ENCODE measurements at regions not wholly inside any gene's neighbourhood (a gene's known extent, or its start where the extent isn't known, plus 50 kb on each side); places are given as distances from the start of the nearest gene placed in this dataset.
"Not testable (repeated sequence)": the region's sequence is repeated elsewhere in the genome, so short reads cannot be mapped to it uniquely, and the experiment has no call there.

GRCh38 chr17:34475296-34475695 is 104.1 kb upstream of the TMEM132E start:
- 16% methylated on average over 4 of the region's 4 CpGs for WGBS (ENCODE audit: missing lambda C conversion rate)

GRCh38 chr17:34474706-34475105 is 104.7 kb upstream of the TMEM132E start:
- TF ChIP-seq FOXS1 (CRISPR knock-in tag; IDR thresholded peaks at IDR 0.05) (no peak), POLR2A (IDR thresholded peaks at IDR 0.05; ENCODE audit: low read length) (no peak), MAFK (IDR thresholded peaks at IDR 0.05; ENCODE audit: partially characterized antibody) (no peak), CEBPB (IDR thresholded peaks at IDR 0.05) (no peak), ZFP36 (IDR thresholded peaks at IDR 0.05; ENCODE audit: borderline replicate concordance, partially characterized antibody) (no peak), NR3C1 (IDR thresholded peaks at IDR 0.05) (no peak), NFE2L2 (conservative IDR thresholded peaks at IDR 0.05; ENCODE audit: low read length) (no peak), CHD2 (IDR thresholded peaks at IDR 0.05; ENCODE audit: low read length, partially characterized antibody) (no peak), BCL3 (IDR thresholded peaks at IDR 0.05) (no peak), ELK1 (IDR thresholded peaks at IDR 0.05; ENCODE audit: low read depth, low read length) (no peak), CBX2 (IDR thresholded peaks at IDR 0.05; ENCODE audit: borderline replicate concordance, low read depth) (no peak), EHMT2 (IDR thresholded peaks at IDR 0.05; ENCODE audit: low read depth) (no peak), MYC (IDR thresholded peaks at IDR 0.05; ENCODE audit: borderline replicate concordance, low read length) (no peak)
- Histone ChIP-seq H3K4me1 (no peaks in the 10 kb centered on the region), H3K4me2 (no peak overlapping the region), H3K27ac (no peak overlapping the region), H3K4me3 (no peak overlapping the region), H3K9me3 (no peaks in the 10 kb centered on the region)
- WGBS (ENCODE audit: missing lambda C conversion rate), result 10% methylated on average over 2 of the region's 2 CpGs
- DNase-seq (ENCODE audit: low read depth in 1 of 2, low spot score in 1 of 2) (no peak), FAIRE-seq (no peak), ATAC-seq (peak in 1 of 2 experiments; percentile 66; a peak in 3 of 6 replicates)
- CTCF ChIA-PET, result no interaction called here
- POLR2A ChIA-PET, result no interaction called here

More at GRCh38 chr17:34475296-34475695, 104.1 kb upstream of the TMEM132E start:
- Histone ChIP-seq H3K4me1 (no peaks in the 10 kb centered on the region), H3K9me3 (no peaks in the 10 kb centered on the region), H3K4me2 (no peak overlapping the region), H3K4me3 (no peak overlapping the region), H3K27ac (no peak overlapping the region)
- no peak for TF ChIP-seq HOXB13 (CRISPR knock-in tag; IDR thresholded peaks at IDR 0.05; ENCODE audit: low read depth)
- no peak for DNase-seq (ENCODE audit: low read depth in 1 of 2, low spot score in 1 of 2)
- ChIA-PET POLR2A (no interaction called here), CTCF (interaction anchor here (0.8 to 1.8 kb wide), 2 partner anchors 67 to 89 kb away, joined by 3 to 4 read pairs; no protein-coding TSS in a partner anchor)
- FAIRE-seq, result no peak
- ATAC-seq, result no peak

GRCh38 chr17:34472363-34472762 is 107.0 kb upstream of the TMEM132E start:
- no peak for DNase-seq (ENCODE audit: low read depth in 1 of 2, low spot score in 1 of 2)
- CTCF ChIA-PET, result interaction anchor here (1.1 to 2.3 kb wide), 3 partner anchors 14 to 52 kb away, joined by 3 to 7 read pairs (median 5); no protein-coding TSS in a partner anchor

GRCh38 chr17:34471278-34471677 is 108.1 kb upstream of the TMEM132E start:
- DNase-seq (ENCODE audit: low read depth in 1 of 2, low spot score in 1 of 2); H3K27ac ChIP-seq; H3K4me1 ChIP-seq; ATAC-seq; H3K4me3 ChIP-seq; FAIRE-seq; H3K4me2 ChIP-seq; POLR2A ChIA-PET; H3K9me3 ChIP-seq: not testable (repeated sequence)
- WGBS (ENCODE audit: missing lambda C conversion rate), result 1% methylated on average over 4 of the region's 4 CpGs
- CTCF ChIA-PET, result interaction anchor here (0.9 to 2.0 kb wide), 4 partner anchors 11 to 51 kb away, joined by 3 to 5 read pairs (median 4); no protein-coding TSS in a partner anchor

More at GRCh38 chr17:34472363-34472762, 107.0 kb upstream of the TMEM132E start:
- ATAC-seq, result no peak
- Histone ChIP-seq H3K9me3 (no peaks in the 10 kb centered on the region), H3K4me1 (no peaks in the 10 kb centered on the region), H3K27ac (no peak overlapping the region), H3K4me3 (no peak overlapping the region), H3K4me2 (no peak overlapping the region)
- no peak for FAIRE-seq
- TF ChIP-seq USF2 (IDR thresholded peaks at IDR 0.05), result peak; percentile 66; the same call in 1 of the 2 replicates
- no peak for TF ChIP-seq FOSL2 (IDR thresholded peaks at IDR 0.05)
- TF ChIP-seq FOSL2 (CRISPR knock-in tag; IDR thresholded peaks at IDR 0.05), result no peak
- 3% methylated on average over 1 of the region's 1 CpG for WGBS (ENCODE audit: missing lambda C conversion rate)
- POLR2A ChIA-PET, result no interaction called here

Measured in A549 (cell line).